22Rv1 (cell line): ENCODE measurements at regions not wholly inside any gene's neighbourhood (a gene's known extent, or its start where the extent isn't known, plus 50 kb on each side); places are given as distances from the start of the nearest gene placed in this dataset.

Experiments used
- H3K27ac ChIP-seq: fragments of 450-650 bp; 2 replicates; pipeline ENCODE4 v1.5.1; 2017
- CTCF ChIP-seq: fragments of 450-650 bp; IDR thresholded peaks from 2 replicates; pipeline ENCODE4 v1.5.1; 2017; ENCODE audit warnings: mild to moderate bottlenecking
- ZFX ChIP-seq: fragments of 450-650 bp; IDR thresholded peaks from 2 replicates; pipeline ENCODE4 v1.6.1; 2017; ENCODE audit warnings: antibody characterized with exemption, borderline replicate concordance

- no peak overlapping the region for H3K27ac ChIP-seq
- TF ChIP-seq ZFX = no peak
- no peak for TF ChIP-seq CTCF
These were observed 209.1 kb upstream of the FAT1 start for GRCh38 chr4:186932631-186933187.

GRCh38 chr4:186934244-186934643, 210.6 kb upstream of the FAT1 start:
- TF ChIP-seq ZFX (no peak), CTCF (no peak)
- H3K27ac ChIP-seq = no peak overlapping the region

- TF ChIP-seq ZFX (no peak), CTCF (no peak)
- no peak overlapping the region for H3K27ac ChIP-seq
These were observed 211.3 kb upstream of the FAT1 start for GRCh38 chr4:186934841-186935443.

GRCh38 chr4:186935901-186936300, 212.2 kb upstream of the FAT1 start:
- TF ChIP-seq ZFX (no peak), CTCF (no peak)
- H3K27ac ChIP-seq = no peak overlapping the region

GRCh38 chr4:186936496-186937375, 213.1 kb upstream of the FAT1 start:
- TF ChIP-seq ZFX = no peak
- TF ChIP-seq CTCF = no peak
- no peak overlapping the region for H3K27ac ChIP-seq

GRCh38 chr4:186939226-186939625, 215.6 kb upstream of the FAT1 start:
- no peak overlapping the region for H3K27ac ChIP-seq
- TF ChIP-seq CTCF (no peak), ZFX (no peak)

GRCh38 chr4:186939766-186940165, 216.1 kb upstream of the FAT1 start:
- no peak overlapping the region for H3K27ac ChIP-seq
- TF ChIP-seq ZFX (no peak), CTCF (no peak)
